ENCODE measurements at regions not wholly inside any gene's neighbourhood (a gene's known extent, or its start where the extent isn't known, plus 50 kb on each side); places are given as distances from the start of the nearest gene placed in this dataset.

DNA sequence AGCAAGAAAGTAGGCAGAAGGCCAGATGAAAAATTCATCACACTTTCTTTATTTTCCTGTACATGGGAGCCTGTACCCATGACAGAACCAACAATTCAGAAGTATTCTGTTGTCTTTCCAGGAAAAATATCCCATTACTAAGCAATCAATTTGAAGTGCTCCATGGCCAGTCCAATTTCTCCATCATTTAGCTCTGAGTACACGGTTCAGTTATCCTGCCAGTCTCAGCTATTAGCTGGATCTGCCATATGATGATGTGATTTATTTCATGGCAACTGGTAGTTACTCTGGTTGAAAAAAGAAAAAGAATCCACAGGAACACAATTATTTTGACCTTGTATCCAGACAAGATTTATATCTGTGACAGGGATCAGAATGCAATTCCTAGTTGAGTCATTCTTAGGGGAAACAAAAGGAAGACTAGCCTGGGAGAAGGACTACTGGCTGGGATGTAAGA is 70.6 kb upstream of the GORAB start:
- no peak for DNase-seq

- DNase-seq, result peak in 1 of 5 experiments; percentile 1
Observed at GRCh38 chr1:170461762-170462384, 70.1 kb upstream of the GORAB start.

- no peak for DNase-seq
Observed at GRCh38 chr1:170470121-170470520, 61.8 kb upstream of the GORAB start.

DNA sequence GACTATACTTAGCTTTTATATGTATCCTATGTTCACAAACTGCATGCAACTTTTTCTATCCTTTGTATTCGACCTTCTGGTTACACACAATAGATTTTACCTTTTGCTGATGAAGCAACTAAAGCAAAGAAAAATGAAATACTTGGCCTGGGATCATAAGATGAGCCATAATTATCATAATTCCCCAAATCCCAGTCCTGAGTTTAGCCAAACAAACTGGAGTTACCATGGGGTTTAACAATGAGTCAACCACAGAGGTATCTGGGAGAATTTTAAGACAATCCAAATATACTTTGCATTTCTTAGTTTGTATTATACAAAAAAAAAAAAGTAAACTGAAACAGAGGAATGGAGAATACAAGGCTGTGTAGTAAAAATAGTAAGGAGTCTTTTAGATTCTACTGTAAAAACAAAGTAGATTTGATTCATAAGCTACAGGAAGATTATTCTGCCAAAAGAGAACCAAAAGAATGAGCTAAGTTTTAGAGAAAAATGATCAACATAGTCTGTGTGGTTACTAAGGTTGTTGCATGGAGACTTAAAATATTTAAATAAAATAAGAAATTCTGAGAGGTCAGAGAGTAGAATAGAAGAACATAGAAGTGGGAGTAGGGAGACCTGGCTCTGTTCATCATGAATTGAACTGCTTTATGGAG is 60.4 kb upstream of the GORAB start:
- no peak for DNase-seq

- DNase-seq, result no peak
Observed at GRCh38 chr1:170481000-170481399, 51.0 kb upstream of the GORAB start.

Measured in T-helper 2 cell (primary cell).